ENCODE measurements at regions not wholly inside any gene's neighbourhood (a gene's known extent, or its start where the extent isn't known, plus 50 kb on each side); places are given as distances from the start of the nearest gene placed in this dataset.
"Not testable (repeated sequence)": the region's sequence is repeated elsewhere in the genome, so short reads cannot be mapped to it uniquely, and the experiment has no call there.

GRCh38 chr20:58577139-58577806 is 62.1 kb upstream of the APCDD1L start:
- H3K4me3 Mint-ChIP-seq: no peak overlapping the region
- CTCF ChIA-PET: no interaction called here
- no peak for ATAC-seq

GRCh38 chr20:58576603-58576970 is 61.4 kb upstream of the APCDD1L start:
- Mint-ChIP-seq H3K4me1 (ENCODE audit: low read depth) (no peaks in the 10 kb centered on the region), H3K4me3 (no peak overlapping the region), H3K9me3 (ENCODE audit: insufficient read depth) (no peaks in the 10 kb centered on the region), H3K36me3 (ENCODE audit: low read depth) (no peaks in the 10 kb centered on the region), H3K27me3 (ENCODE audit: low read depth) (no peaks in the 10 kb centered on the region), H3K27ac (no peak overlapping the region)
- ATAC-seq (no peak), DNase-seq (no peak)
- ChIA-PET POLR2A (no interaction called here), CTCF (no interaction called here)

More at GRCh38 chr20:58577139-58577806, 62.1 kb upstream of the APCDD1L start:
- no peaks in the 10 kb centered on the region for H3K27me3 Mint-ChIP-seq (ENCODE audit: low read depth)
- no peak overlapping the region for H3K27ac Mint-ChIP-seq
- H3K4me1 Mint-ChIP-seq (ENCODE audit: low read depth): no peaks in the 10 kb centered on the region
- no peaks in the 10 kb centered on the region for H3K36me3 Mint-ChIP-seq (ENCODE audit: low read depth)
- H3K9me3 Mint-ChIP-seq (ENCODE audit: insufficient read depth): no peaks in the 10 kb centered on the region
- POLR2A ChIA-PET: no interaction called here
- DNase-seq: no peak

GRCh38 chr20:58575776-58576602 is 60.8 kb upstream of the APCDD1L start:
- no peak for DNase-seq
- H3K9me3 Mint-ChIP-seq (ENCODE audit: insufficient read depth): no peaks in the 10 kb centered on the region
- no peaks in the 10 kb centered on the region for H3K4me1 Mint-ChIP-seq (ENCODE audit: low read depth)
- POLR2A ChIA-PET: no interaction called here
- no peak for ATAC-seq
- no peak overlapping the region for H3K27ac Mint-ChIP-seq
- CTCF ChIA-PET: no interaction called here
- no peak overlapping the region for H3K4me3 Mint-ChIP-seq
- H3K27me3 Mint-ChIP-seq (ENCODE audit: low read depth): no peaks in the 10 kb centered on the region
- no peaks in the 10 kb centered on the region for H3K36me3 Mint-ChIP-seq (ENCODE audit: low read depth)

GRCh38 chr20:58574469-58574868 is 59.3 kb upstream of the APCDD1L start:
- no peak overlapping the region for H3K4me3 Mint-ChIP-seq
- ChIA-PET POLR2A (no interaction called here), CTCF (no interaction called here)
- H3K27me3 Mint-ChIP-seq (ENCODE audit: low read depth): no peaks in the 10 kb centered on the region
- DNase-seq (no peak), ATAC-seq (no peak)
- no peak overlapping the region for H3K27ac Mint-ChIP-seq
- H3K9me3 Mint-ChIP-seq (ENCODE audit: insufficient read depth): no peaks in the 10 kb centered on the region
- H3K36me3 Mint-ChIP-seq (ENCODE audit: low read depth): no peaks in the 10 kb centered on the region
- no peaks in the 10 kb centered on the region for H3K4me1 Mint-ChIP-seq (ENCODE audit: low read depth)

GRCh38 chr20:58573986-58574385 is 58.8 kb upstream of the APCDD1L start:
- DNase-seq (no peak), ATAC-seq (no peak)
- ChIA-PET POLR2A (no interaction called here), CTCF (no interaction called here)
- H3K4me1 Mint-ChIP-seq (ENCODE audit: low read depth): no peaks in the 10 kb centered on the region
- no peaks in the 10 kb centered on the region for H3K9me3 Mint-ChIP-seq (ENCODE audit: insufficient read depth)
- no peak overlapping the region for H3K4me3 Mint-ChIP-seq
- no peaks in the 10 kb centered on the region for H3K36me3 Mint-ChIP-seq (ENCODE audit: low read depth)
- no peak overlapping the region for H3K27ac Mint-ChIP-seq
- H3K27me3 Mint-ChIP-seq (ENCODE audit: low read depth): no peaks in the 10 kb centered on the region

GRCh38 chr20:58573257-58573656 is 58.1 kb upstream of the APCDD1L start:
- POLR2A ChIA-PET: no interaction called here
- CTCF ChIA-PET: no interaction called here
- no peak overlapping the region for H3K27ac Mint-ChIP-seq

GRCh38 chr20:58572428-58572763 is 57.2 kb upstream of the APCDD1L start:
- H3K27me3 Mint-ChIP-seq (ENCODE audit: low read depth); H3K4me3 Mint-ChIP-seq; H3K9me3 Mint-ChIP-seq (ENCODE audit: insufficient read depth); H3K36me3 Mint-ChIP-seq (ENCODE audit: low read depth); H3K27ac Mint-ChIP-seq; ATAC-seq; H3K4me1 Mint-ChIP-seq (ENCODE audit: low read depth); DNase-seq; CTCF ChIA-PET; POLR2A ChIA-PET: not testable (repeated sequence)

More at GRCh38 chr20:58573257-58573656, 58.1 kb upstream of the APCDD1L start:
- no peak overlapping the region for H3K4me3 Mint-ChIP-seq
- no peaks in the 10 kb centered on the region for H3K27me3 Mint-ChIP-seq (ENCODE audit: low read depth)
- no peaks in the 10 kb centered on the region for H3K9me3 Mint-ChIP-seq (ENCODE audit: insufficient read depth)
- no peaks in the 10 kb centered on the region for H3K36me3 Mint-ChIP-seq (ENCODE audit: low read depth)
- H3K4me1 Mint-ChIP-seq (ENCODE audit: low read depth): no peaks in the 10 kb centered on the region
- ATAC-seq (no peak), DNase-seq (no peak)

- DNase-seq (no peak), ATAC-seq (no peak)
- Mint-ChIP-seq H3K27ac (no peak overlapping the region), H3K4me1 (ENCODE audit: low read depth) (no peaks in the 10 kb centered on the region), H3K4me3 (no peak overlapping the region), H3K27me3 (ENCODE audit: low read depth) (no peaks in the 10 kb centered on the region), H3K9me3 (ENCODE audit: insufficient read depth) (no peaks in the 10 kb centered on the region), H3K36me3 (ENCODE audit: low read depth) (no peaks in the 10 kb centered on the region)
- ChIA-PET POLR2A (no interaction called here), CTCF (no interaction called here)
These were observed 56.7 kb upstream of the APCDD1L start for GRCh38 chr20:58571693-58572427.

GRCh38 chr20:58571356-58571692 is 56.1 kb upstream of the APCDD1L start:
- DNase-seq (no peak), ATAC-seq (no peak)
- ChIA-PET CTCF (no interaction called here), POLR2A (no interaction called here)
- Mint-ChIP-seq H3K27me3 (ENCODE audit: low read depth) (no peaks in the 10 kb centered on the region), H3K36me3 (ENCODE audit: low read depth) (no peaks in the 10 kb centered on the region), H3K4me1 (ENCODE audit: low read depth) (peaks cover 2% of the 10 kb centered on the region), H3K9me3 (ENCODE audit: insufficient read depth) (no peaks in the 10 kb centered on the region), H3K27ac (no peak overlapping the region), H3K4me3 (no peak overlapping the region)

- ATAC-seq (no peak), DNase-seq (no peak)
- CTCF ChIA-PET: no interaction called here
- POLR2A ChIA-PET: no interaction called here
- no peaks in the 10 kb centered on the region for H3K36me3 Mint-ChIP-seq (ENCODE audit: low read depth)
- no peaks in the 10 kb centered on the region for H3K9me3 Mint-ChIP-seq (ENCODE audit: insufficient read depth)
- peaks cover 2% of the 10 kb centered on the region for H3K4me1 Mint-ChIP-seq (ENCODE audit: low read depth)
- H3K4me3 Mint-ChIP-seq: no peak overlapping the region
- no peaks in the 10 kb centered on the region for H3K27me3 Mint-ChIP-seq (ENCODE audit: low read depth)
- H3K27ac Mint-ChIP-seq: no peak overlapping the region
These were observed 55.1 kb upstream of the APCDD1L start for GRCh38 chr20:58570204-58570859.

GRCh38 chr20:58569241-58570125 is 54.3 kb upstream of the APCDD1L start:
- ATAC-seq: no peak
- no peaks in the 10 kb centered on the region for H3K27me3 Mint-ChIP-seq (ENCODE audit: low read depth)
- H3K9me3 Mint-ChIP-seq (ENCODE audit: insufficient read depth): no peaks in the 10 kb centered on the region
- H3K4me1 Mint-ChIP-seq (ENCODE audit: low read depth): peaks cover 2% of the 10 kb centered on the region
- H3K36me3 Mint-ChIP-seq (ENCODE audit: low read depth): no peaks in the 10 kb centered on the region
- POLR2A ChIA-PET: no interaction called here
- H3K27ac Mint-ChIP-seq: no peak overlapping the region
- DNase-seq: no peak
- CTCF ChIA-PET: no interaction called here
- no peak overlapping the region for H3K4me3 Mint-ChIP-seq

Measured in activated CD8-positive, alpha-beta T cell treated with anti-CD3 and anti-CD28 coated beads, Interleukin-2, amount 10 ng/mL, durations not matched to agents 7 days and 5 days (primary cell).